ENCODE measurements at regions not wholly inside any gene's neighbourhood (a gene's known extent, or its start where the extent isn't known, plus 50 kb on each side); places are given as distances from the start of the nearest gene placed in this dataset.
"Not testable (repeated sequence)": the region's sequence is repeated elsewhere in the genome, so short reads cannot be mapped to it uniquely, and the experiment has no call there.

DNA sequence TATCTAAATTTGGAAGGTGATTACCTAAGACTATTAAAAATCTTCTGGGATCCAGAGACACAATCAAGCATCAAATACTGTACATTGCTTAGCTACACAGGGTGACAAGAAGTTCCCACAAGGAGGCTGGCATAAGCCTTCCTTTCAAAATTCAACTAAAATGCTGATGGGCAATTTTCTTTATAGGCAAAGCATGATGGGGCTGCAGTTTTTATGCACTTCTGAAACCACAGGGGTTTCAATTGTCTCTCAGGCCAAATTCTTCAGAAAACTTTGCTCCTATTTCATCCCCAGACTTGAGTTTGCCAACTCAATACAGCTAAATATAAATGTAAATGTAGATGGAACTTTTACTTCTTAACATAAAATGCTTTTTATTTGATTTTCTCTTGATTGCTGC lies 241.6 kb downstream of the ZPLD1 start:
- DNase-seq (ENCODE audit: low spot score) (no peak), ATAC-seq (no peak)

DNA sequence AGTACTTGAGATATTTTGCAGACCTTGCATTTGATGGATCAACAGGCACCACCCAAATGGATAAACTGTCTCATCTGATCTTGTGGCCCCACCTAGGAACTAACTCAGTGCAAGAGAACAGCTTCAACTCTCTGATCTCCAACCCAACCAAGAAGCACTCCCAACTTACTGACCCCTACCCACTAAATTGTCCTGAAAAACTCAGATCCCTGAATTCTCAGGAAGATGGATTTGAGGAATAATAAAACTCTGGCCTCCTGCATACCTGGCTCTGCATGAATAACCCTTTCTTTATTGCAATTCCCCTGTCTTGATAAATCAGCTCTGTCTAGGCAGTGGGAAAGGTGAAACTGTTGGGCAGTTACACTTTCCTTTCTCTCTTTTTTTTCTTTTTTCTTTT lies 247.9 kb downstream of the ZPLD1 start:
- DNase-seq (ENCODE audit: low spot score): no peak

DNA sequence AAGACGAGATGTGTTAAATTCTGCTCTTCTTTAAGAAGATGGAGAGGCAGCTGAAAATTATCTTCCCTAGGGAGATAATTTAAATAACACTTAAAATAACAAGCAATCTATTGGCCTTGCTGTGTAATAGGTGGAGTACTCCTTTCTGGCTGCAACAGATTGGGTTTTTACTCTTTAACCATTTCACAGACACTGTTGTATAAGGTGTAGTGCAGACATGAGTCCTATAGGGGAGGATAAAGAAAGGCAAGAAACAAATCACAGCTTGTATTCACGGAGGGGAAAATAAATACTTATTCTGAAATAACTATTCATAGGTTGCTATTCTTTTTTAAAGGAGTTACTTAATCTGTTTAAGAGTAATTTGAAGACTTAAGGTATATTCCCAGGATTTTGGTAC lies 252.0 kb downstream of the ZPLD1 start:
- ATAC-seq (no peak), DNase-seq (ENCODE audit: low spot score) (no peak)

More for the DNA sequence above, 247.9 kb downstream of the ZPLD1 start:
- no peak for ATAC-seq

DNA sequence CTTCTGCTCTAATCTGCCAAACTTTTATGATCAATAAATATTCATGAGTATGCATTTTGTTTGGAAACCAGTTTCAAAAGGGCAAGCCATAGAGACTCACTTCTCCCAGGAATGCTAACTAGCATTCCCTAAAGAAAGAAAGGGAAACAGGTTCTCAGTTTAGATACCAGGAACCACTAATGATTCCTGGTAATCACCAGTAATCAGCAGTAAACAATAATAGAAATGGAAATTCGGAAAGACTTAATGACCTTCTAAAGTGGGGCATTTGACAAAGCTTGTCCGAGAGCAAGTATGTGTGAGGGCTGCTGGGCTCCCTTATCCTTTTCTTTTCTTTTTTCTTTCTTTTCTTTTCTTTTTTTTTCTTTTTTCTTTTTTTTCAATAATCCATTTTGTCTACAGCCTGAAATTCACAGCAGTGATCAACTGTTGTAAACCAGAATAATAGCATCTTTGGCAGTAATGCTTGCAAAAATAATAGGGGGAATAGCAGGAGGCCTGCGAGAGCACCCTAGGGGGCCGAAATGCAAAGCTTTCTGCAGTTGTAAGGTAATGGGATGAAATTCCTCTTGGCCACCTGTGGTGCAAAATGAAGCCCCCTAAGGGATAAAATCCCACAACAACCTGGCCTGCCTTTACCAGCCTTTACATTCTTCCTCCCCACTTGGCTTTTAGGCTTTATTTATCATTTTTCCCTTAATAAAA lies 253.2 kb downstream of the ZPLD1 start:
- no peak for ATAC-seq
- DNase-seq (ENCODE audit: low spot score): no peak

DNA sequence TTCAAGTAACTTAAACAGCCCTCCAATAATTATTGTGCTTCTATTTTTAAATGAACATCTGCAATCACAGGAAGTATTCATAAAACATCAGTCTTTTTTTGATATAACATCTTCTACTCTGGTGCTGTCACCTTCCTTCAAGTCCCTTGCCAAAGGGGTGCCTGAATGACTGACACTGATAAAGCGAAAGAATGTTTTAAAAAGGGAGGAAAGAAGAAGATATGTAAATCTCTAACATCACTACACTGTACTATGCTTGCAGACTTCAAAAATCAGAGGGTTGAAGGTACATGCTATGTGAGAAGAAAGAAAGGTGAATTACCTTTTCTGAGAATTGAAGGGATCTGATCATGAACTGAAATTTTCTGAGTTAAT lies 253.7 kb downstream of the ZPLD1 start:
- no peak for ATAC-seq
- no peak for DNase-seq (ENCODE audit: low spot score)

DNA sequence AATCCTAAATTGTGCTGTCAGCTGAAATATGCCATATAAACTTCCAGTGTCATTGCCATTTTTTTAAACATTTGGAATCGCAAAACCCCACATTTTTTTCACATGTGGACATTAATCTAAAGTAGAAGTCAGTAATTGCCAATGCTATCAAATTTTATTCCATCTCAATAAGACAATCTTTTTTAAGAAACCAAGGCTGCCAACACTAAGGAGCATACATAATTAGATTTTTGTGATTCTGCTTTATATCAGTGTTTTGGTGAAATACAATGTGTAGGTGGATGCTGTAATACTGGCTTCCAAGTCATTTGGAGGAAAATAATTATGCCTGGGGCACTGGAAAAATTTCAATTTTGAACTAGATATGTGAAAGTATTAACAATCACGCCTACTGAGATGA lies 256.7 kb downstream of the ZPLD1 start:
- ATAC-seq (no peak), DNase-seq (ENCODE audit: low spot score) (no peak)

DNA sequence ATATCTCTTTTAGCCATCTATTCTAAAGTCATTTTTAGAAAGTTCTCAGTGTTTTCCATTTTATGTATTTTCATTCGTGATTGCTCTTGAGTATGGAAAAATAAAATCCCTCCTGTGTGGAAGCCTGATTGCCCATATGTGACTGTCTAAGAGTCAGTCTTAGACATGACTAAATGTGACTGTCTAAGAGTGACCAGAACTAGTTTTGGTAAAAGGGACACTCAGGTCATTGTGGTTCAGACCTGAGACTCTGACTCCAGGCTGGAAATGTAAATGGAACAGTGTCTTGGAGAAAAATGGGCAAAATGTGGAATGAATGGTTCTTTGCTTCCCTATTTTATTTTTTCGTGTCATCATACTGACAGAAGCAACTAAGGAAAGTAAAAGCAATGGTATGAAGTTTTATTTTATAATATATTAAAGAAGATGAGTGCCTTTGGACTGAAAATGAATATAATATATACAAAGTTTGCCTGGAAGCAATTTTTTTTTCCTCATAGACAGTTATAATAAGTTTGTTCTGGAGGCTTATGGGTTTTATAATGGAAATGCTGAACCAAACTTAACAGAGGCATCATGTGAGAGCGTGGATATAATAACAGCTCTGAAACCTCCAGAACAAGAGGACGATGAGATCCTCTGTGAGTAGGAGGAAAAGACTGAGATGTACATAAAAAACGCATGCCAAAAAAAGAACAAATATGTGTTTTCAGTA lies 264.4 kb downstream of the ZPLD1 start:
- no peak for ATAC-seq

DNA sequence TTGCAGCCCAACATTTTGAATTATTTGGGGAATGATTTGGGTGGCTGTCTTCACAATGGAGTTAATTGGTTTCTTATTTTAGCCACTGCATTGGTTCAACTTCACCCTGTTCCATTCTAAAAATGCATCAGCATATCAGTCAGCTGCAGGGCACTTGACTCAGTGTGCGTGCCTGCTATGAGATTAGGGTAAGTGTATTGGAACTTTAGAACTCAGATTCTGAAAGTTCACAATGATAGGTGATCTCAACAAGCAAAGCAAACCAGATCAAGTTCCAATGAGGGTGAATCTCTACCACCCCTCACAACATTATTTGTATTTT lies 265.0 kb downstream of the ZPLD1 start:
- ATAC-seq: no peak
- DNase-seq (ENCODE audit: low spot score): no peak

More for the DNA sequence above, 264.4 kb downstream of the ZPLD1 start:
- no peak for DNase-seq (ENCODE audit: low spot score)

DNA sequence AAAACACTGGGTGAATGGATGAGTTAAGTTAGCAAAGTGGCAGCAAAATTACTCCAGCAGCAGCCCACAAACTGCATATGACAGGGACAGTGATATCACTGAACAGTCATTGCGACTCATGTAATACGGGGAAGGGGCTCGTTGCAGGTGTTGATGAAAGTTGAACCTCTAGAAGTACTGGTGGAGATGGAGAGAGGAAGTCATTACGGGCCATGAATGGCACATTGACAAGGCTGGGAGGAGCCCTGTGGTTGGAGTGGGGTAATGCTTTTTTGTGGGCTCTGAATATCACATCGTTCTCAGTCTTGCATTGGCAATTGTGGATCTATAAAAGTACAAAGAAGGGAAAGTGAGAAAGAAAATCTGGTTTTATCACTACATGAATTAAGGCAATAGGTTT lies 278.1 kb downstream of the ZPLD1 start:
- DNase-seq (ENCODE audit: low spot score) (no peak), ATAC-seq (no peak)

DNA sequence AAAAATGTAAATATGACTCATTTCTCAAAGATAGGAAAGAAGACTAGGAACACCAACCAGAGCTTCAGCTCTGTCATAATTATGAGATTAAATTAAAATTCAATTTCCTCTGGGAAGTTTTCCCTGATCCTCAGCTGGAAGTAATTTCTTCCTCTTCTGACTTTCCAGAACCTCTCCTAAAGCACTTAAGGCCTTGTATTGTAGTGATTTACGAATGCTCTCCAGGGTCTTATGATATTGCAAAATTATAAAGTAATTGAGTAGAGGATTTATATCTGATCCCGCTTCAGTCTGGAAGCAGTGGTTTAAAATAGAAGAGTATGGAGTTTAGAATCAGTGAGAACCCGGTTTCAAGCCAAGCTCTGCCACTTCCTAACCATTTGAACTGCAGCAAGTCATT lies 279.8 kb downstream of the ZPLD1 start:
- ATAC-seq: no peak
- DNase-seq (ENCODE audit: low spot score): no peak

DNA sequence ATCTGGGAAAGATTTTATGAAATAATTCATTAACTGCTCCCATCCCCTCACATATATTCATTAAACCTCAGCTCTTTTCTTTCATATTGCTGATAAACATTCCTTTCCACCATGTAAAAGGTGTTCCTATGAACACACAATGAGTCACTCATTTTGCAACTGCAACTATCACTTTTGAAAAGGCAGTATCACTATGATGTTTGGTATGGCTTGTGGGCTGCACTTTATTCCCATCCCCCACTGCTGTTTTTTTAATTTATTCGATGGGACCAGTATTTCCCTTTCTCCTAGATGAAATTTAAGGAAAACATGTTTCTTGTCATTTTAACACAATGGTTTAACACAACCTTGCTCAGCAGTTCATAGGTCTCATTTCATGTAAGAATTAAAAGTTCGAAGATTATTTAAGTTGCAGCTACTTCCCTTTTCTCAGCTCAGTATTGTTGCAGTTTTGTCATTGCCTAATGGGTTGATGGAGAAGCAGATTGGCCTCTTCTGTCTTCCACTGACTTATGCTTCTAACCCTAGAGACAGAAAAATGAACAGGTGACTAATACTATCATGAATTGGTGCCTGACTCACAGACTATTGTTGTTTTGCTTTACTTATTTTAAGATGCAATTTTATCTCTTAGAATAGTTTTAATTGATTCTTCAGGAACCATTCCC lies 280.3 kb downstream of the ZPLD1 start:
- ATAC-seq (no peak), DNase-seq (ENCODE audit: low spot score) (no peak)

DNA sequence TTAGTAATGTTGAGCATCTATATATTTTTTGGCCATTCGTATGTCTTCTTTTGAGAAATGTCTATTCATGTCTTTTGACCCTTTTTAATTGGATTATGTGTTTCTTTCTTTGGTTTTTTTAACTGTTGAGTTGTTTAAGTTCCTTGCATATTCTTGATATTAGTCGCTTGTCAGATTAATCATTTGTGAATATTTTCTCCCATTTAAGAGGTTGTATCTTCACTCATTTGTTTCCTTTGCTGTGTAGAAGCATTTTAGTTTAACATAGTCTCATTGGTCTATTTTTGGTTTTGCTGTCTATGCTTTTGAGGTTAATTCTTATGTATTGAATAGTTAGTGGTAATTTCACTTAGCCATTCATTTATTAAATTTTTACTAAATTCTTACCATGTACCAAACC lies 283.8 kb downstream of the ZPLD1 start:
- ATAC-seq (no peak), DNase-seq (ENCODE audit: low spot score) (no peak)

DNA sequence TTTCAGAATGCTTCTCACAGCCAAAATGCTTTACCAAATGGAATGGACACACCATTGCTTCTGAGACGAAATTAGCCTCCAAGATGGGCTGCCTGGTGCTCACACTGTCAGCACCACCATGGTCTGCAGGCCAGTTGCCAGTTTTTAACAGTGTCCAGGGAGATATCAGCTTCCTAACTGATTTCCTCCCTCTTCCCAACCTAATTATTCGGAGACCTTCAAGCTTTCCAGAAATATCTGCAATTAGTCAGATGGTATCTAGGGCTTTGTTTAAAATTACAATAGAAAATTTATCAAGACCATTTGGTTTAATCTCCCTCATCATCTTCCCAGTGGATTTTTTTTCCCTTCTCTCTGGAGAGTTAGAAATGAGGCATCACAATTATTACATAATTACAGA lies 287.5 kb downstream of the ZPLD1 start:
- ATAC-seq (no peak), DNase-seq (ENCODE audit: low spot score) (no peak)

DNA sequence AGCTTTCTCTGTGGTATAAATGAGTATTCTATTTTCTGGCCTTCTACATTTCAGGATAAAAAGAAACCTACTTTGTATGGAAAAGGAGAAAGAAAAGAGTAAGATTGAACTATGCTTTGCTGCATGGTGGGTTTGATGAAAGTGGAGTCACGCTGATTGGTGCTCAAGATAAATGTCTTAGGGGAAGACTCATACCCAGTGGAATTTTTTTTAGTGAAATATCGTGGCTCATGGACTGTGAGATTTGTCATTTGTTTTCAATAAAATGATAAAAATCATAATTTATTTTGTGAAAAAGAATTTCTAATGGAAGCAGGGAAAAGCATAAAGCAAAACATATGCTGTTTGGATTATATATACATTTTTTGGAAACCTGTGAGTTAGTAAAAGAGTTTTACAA lies 292.5 kb downstream of the ZPLD1 start:
- no peak for ATAC-seq
- DNase-seq (ENCODE audit: low spot score): no peak

DNA sequence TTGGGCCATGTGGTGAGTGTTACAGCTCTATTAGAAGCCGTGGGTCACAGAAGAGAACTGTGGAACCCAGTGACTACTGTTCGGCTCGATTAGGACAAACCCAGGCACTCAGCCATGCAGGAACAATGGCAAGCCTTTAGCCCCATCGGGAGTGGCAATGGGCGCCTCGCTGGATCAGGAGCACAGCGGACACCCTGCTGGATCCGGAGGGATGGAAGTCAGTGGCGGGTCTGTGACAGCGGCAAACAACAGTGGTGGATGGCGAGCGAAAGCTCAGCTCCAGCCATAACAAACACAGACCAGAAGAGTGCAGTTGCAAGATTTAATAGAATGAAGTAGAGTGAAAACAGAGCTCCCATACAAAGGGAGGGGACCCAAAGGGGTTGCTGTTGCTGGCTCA lies 297.8 kb downstream of the ZPLD1 start:
- not testable (repeated sequence) for ATAC-seq; DNase-seq (ENCODE audit: low spot score)

DNA sequence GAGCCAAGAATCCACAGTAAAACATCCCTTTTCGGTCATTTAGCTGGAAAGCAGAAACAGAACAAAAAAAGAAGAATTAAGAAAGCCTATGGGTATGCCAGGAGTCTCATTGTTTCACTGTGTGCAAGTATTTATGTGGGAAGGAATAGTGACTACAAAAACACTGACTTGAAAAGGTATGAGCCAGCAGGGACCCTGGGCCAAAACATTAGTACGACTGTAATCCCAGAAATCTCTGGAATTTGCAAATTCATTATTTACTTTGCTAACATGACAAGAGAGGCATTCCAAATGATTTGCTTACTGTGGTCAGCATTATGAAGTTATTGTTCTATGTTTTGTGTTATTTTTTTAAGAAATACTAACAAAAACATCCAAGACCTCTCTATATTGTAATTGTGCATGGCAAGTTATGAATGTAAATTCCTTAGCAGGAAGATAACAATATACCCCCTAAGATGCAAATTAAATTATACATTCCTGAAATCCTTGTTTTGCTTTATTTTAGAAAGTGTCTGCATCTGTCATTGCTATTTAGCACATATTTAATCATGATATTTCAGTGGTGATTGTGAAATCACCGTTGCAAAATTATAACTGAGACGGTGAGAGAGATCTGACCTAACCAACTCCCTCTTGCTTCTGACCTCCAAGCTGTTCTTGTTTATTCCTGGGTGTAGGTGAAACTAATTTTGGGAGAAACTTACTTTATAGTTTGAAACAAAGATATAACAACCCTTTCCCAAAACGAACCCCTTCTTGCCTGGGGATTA lies 299.2 kb downstream of the ZPLD1 start:
- ATAC-seq (peak; percentile 43), DNase-seq (ENCODE audit: low spot score) (no peak)

DNA sequence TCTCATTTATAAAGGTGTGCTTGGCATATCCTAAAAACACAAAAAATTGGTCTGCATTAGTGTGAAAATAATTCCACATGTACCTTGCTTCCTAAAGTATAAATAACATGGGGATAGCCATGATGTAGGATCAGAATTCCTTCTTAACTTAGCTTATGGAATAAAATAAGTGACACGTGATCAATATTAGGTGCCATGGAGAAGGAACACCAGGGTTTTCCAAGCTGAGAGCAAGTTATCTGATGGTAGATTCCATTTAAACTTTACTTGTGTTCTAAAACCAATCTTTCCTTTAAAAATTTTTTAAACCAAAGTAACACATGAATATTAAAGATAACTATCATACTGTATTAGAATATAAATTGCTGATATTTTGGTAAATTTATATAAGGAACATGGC lies 300.5 kb downstream of the ZPLD1 start:
- no peak for ATAC-seq

DNA sequence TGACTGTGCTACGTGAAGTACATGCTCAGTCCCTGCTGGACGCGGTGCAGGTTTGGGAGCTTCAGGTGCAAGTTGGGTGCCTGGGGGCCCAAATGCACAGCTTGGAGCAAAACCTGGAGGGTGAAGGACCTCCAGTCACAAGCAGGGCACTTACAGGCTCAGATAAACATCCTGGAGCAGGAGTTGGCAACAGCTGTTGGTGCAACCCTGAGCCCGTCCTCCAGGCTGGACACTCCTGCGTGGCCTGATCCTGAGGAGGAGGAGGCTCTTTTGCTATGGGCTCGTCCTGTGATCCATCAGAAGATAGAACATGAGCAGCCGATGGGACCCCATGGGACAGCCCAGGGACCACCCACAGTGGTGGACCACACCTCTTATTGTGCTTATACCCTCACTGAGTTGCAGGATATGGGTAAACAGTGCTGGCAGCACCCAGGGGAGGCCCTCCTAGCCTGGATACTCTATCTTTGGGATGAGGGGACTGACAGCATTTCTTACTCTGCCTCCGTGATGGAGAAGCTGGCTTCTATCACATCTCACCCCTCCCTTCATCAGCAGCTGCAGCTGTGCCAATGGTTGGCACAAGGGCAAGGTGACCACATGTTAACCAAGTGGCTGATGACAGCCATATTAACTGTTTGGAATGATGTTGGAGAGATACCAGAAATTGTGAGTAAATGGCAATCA lies 301.6 kb downstream of the ZPLD1 start:
- no peak for ATAC-seq
- DNase-seq (ENCODE audit: low spot score): no peak

More for the DNA sequence above, 300.5 kb downstream of the ZPLD1 start:
- no peak for DNase-seq (ENCODE audit: low spot score)

DNA sequence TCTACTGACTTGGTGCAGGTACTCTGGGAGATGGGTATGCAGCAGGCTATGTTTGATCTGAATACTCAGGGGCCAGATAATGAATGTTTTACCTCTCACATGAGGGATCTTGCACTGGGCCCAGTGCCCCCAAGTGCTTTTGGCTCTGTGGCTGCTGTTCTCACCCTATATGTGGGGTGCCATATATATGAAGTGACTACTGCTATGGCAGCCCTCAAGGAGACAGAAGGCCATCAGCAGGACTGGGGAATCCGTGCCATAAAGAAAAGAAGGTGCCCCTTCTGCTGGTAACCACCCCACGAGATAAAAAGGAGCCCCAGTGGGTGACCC lies 302.1 kb downstream of the ZPLD1 start:
- no peak for ATAC-seq
- DNase-seq (ENCODE audit: low spot score): no peak

DNA sequence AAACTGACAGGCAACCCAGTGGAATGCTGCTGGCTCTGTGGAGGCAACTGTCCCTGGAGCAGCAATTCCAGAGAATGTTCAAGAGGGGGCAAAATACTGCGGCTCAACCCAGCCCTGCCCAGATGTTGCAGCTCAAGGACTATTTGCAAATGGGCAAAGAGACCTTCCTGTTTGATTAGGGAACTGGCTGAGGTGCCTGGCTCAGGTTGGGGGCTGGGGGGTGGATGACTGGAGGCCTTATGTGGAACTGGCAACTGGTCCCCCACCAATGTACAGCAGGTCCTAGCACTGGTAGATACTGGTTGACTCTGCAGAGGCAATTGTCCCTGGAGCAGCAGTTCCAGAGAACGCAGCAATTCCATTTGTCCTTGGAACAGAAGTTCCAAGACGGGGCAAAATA lies 302.5 kb downstream of the ZPLD1 start:
- DNase-seq (ENCODE audit: low spot score) (no peak), ATAC-seq (no peak)

DNA sequence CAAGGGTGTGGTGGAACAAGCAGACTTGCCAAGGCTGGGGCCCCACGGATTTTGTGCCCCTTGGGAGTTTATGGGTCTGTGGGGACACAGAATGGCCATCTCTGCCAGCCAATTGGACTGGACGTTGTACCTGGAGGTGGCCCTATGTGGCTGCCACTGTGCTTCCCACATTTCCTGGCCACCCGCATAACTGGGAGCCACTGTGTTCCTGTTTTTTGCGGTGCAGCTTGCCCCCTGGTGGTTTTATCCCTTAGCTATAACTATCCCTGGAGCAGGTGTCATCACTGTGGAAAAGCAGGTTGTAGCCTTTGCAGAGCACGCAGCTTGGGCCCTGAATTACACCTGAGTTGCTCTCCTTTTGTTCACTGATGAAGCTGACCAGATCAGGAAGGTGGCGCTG lies 306.3 kb downstream of the ZPLD1 start:
- ATAC-seq (peak; percentile 96), DNase-seq (ENCODE audit: low spot score) (peak; percentile 66)

Data from left lobe of liver (tissue), 2 donors.